KMS-11 (cell line): ENCODE measurements at regions not wholly inside any gene's neighbourhood (a gene's known extent, or its start where the extent isn't known, plus 50 kb on each side); places are given as distances from the start of the nearest gene placed in this dataset.

ENCODE experiments used
- H2AFZ ChIP-seq: fragments of 200-600 bp; sonication (generic); 2 replicates; pipeline ENCODE4 v1.6.1; 2016; ENCODE audit warnings: antibody characterized with exemption, mixed run types, low read depth
- H3K27ac ChIP-seq: fragments of 200-600 bp; sonication (generic); 2 replicates; pipeline ENCODE4 v1.6.1; 2016; ENCODE audit warnings: mild to moderate bottlenecking, mixed run types
- H3K27me3 ChIP-seq: fragments of 200-600 bp; sonication (generic); 2 replicates; pipeline ENCODE4 v1.6.1; 2017; ENCODE audit warnings: mild to moderate bottlenecking, low read depth, mixed run types, moderate library complexity; ENCODE audit not compliant: insufficient read depth
- H3K36me3 ChIP-seq: fragments of 200-600 bp; sonication (generic); 2 replicates; pipeline ENCODE4 v1.6.1; 2017; ENCODE audit warnings: mild to moderate bottlenecking, mixed run types; ENCODE audit not compliant: insufficient read depth
- H3K4me1 ChIP-seq: fragments of 200-600 bp; sonication (generic); 2 replicates; pipeline ENCODE4 v1.6.1; 2016; ENCODE audit warnings: mild to moderate bottlenecking, low read depth, mixed run types; ENCODE audit not compliant: poor library complexity, severe bottlenecking
- H3K4me2 ChIP-seq: fragments of 200-600 bp; sonication (generic); 2 replicates; pipeline ENCODE4 v1.7.0; 2016; ENCODE audit warnings: mild to moderate bottlenecking, mixed run types
- H3K4me3 ChIP-seq: fragments of 200-600 bp; sonication (generic); IDR thresholded peaks from 2 replicates; pipeline ENCODE4 v1.6.1; 2017; ENCODE audit warnings: low read depth, low read length, mixed read lengths; ENCODE audit not compliant: insufficient read depth
- H3K79me2 ChIP-seq: fragments of 200-600 bp; sonication (generic); 2 replicates; pipeline ENCODE4 v1.6.1; 2016; ENCODE audit warnings: low read depth, mixed run types; ENCODE audit not compliant: insufficient read depth
- H3K9ac ChIP-seq: fragments of 200-600 bp; sonication (generic); 2 replicates; pipeline ENCODE4 v1.6.1; 2016; ENCODE audit warnings: mild to moderate bottlenecking, mixed run types
- H4K20me1 ChIP-seq: fragments of 200-600 bp; sonication (generic); 2 replicates; pipeline ENCODE4 v1.6.1; 2016; ENCODE audit warnings: mild to moderate bottlenecking, mixed run types; ENCODE audit not compliant: insufficient read depth
- TF ChIP-seq, protein P1 (sequence below): fragments of 200-600 bp; sonication (generic); conservative IDR thresholded peaks from 2 replicates; pipeline ENCODE4 v1.6.1; 2017; ENCODE audit warnings: low read depth, mild to moderate bottlenecking, antibody characterized with exemption, low read length, moderate library complexity, mixed read lengths

DNA sequence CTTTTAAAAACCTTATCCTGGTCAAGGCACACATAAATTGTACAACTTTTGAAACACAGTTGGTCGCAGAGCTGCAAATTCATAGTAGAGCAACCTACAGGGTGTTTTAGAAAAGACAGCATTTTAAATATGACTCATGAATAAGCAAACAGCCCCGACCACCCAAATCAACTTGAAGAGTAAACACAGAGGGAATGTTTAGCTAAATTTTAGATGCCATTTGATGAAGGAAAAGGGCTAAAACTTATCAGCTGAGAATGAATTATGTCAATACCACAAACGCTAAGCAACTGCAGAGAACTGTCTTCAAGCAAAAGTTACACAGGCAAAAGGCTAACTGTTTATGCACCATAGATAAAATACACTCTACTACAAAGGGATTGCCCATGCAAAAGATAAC, 427.5 kb upstream of the PSMD7 start:
- Histone ChIP-seq H2AFZ (no peak overlapping the region), H4K20me1 (no peaks in the 10 kb centered on the region), H3K27me3 (no peaks in the 10 kb centered on the region), H3K4me1 (no peaks in the 10 kb centered on the region), H3K27ac (no peak overlapping the region), H3K4me2 (no peak overlapping the region), H3K9ac (no peak overlapping the region), H3K36me3 (no peaks in the 10 kb centered on the region), H3K4me3 (no peak overlapping the region), H3K79me2 (no peaks in the 10 kb centered on the region)
- TF ChIP-seq, protein P1, sequence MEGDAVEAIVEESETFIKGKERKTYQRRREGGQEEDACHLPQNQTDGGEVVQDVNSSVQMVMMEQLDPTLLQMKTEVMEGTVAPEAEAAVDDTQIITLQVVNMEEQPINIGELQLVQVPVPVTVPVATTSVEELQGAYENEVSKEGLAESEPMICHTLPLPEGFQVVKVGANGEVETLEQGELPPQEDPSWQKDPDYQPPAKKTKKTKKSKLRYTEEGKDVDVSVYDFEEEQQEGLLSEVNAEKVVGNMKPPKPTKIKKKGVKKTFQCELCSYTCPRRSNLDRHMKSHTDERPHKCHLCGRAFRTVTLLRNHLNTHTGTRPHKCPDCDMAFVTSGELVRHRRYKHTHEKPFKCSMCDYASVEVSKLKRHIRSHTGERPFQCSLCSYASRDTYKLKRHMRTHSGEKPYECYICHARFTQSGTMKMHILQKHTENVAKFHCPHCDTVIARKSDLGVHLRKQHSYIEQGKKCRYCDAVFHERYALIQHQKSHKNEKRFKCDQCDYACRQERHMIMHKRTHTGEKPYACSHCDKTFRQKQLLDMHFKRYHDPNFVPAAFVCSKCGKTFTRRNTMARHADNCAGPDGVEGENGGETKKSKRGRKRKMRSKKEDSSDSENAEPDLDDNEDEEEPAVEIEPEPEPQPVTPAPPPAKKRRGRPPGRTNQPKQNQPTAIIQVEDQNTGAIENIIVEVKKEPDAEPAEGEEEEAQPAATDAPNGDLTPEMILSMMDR = no peak

DNA sequence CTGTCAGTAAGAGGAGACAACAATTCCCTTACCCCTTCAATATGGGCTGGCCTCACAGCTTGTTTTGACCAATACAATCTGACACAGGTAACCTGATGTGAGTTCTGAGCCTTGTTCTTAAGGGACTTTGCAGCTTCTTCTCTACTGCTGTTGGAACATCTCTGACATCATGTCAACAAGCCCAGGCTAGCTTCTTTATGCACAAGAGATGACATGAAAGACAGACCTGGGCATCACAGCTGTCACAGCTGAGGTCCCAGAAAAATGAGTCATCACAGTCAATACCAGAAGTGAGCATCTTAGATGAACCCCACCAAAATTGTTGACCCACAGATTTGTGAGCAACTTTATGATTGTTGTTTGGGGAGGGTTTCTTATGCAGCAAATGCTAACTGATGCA, 431.7 kb upstream of the PSMD7 start:
- H3K4me2 ChIP-seq = no peak overlapping the region
- H2AFZ ChIP-seq = no peak overlapping the region
- H3K27me3 ChIP-seq = no peaks in the 10 kb centered on the region
- H3K4me1 ChIP-seq = no peaks in the 10 kb centered on the region
- H3K4me3 ChIP-seq = no peak overlapping the region
- no peak overlapping the region for H3K9ac ChIP-seq
- TF ChIP-seq, protein P1 = no peak
- H3K36me3 ChIP-seq = no peaks in the 10 kb centered on the region
- H3K27ac ChIP-seq = no peak overlapping the region
- no peaks in the 10 kb centered on the region for H3K79me2 ChIP-seq
- no peaks in the 10 kb centered on the region for H4K20me1 ChIP-seq

DNA sequence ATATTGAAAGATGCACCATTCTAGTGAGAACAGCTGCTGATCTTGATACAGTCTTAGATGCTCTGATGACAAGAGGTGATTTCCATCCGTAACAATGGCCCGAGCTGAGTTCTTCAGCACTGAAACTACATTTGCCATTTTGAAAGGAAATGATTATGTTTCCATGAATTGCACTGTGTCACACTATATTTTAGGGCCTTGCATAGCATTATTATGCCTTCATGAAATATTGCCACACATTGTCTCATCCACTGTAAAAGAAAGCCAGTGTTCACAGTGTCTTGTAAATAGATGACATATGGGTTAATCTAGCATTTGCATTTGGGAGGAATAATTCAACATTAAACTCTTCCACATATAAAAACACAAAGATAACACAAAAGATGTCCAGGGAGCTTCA, 438.3 kb upstream of the PSMD7 start:
- Histone ChIP-seq H3K27me3 (no peaks in the 10 kb centered on the region), H3K4me3 (no peak overlapping the region), H3K4me2 (no peak overlapping the region), H3K36me3 (no peaks in the 10 kb centered on the region), H3K27ac (no peak overlapping the region), H2AFZ (no peak overlapping the region), H3K79me2 (no peaks in the 10 kb centered on the region), H4K20me1 (no peaks in the 10 kb centered on the region), H3K4me1 (no peaks in the 10 kb centered on the region), H3K9ac (no peak overlapping the region)
- TF ChIP-seq, protein P1 = no peak

DNA sequence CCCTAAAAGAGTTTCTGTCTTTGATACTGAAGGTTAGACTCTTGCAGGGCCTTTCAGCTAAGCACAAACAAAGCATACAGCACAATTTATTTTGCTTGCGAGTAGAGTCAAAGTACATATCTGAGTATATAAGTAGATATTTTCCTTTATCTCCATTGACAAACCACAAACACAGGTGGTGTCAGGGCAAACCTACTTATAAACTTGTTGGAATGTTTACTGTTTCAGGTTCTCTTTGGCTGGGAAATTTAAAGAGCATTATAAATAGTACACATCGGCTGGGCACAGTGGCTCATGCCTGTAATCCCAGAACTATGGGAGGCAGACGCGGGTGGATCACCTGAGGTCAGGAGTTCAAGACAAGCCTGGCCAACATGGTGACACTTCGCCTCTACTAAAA, 442.6 kb upstream of the PSMD7 start:
- Histone ChIP-seq H3K4me2 (no peak overlapping the region), H3K79me2 (no peaks in the 10 kb centered on the region), H3K9ac (no peak overlapping the region), H3K36me3 (no peaks in the 10 kb centered on the region), H4K20me1 (no peaks in the 10 kb centered on the region), H3K4me1 (no peaks in the 10 kb centered on the region), H3K27ac (no peak overlapping the region), H3K4me3 (no peak overlapping the region), H3K27me3 (no peaks in the 10 kb centered on the region), H2AFZ (no peak overlapping the region)
- TF ChIP-seq, protein P1 = no peak

DNA sequence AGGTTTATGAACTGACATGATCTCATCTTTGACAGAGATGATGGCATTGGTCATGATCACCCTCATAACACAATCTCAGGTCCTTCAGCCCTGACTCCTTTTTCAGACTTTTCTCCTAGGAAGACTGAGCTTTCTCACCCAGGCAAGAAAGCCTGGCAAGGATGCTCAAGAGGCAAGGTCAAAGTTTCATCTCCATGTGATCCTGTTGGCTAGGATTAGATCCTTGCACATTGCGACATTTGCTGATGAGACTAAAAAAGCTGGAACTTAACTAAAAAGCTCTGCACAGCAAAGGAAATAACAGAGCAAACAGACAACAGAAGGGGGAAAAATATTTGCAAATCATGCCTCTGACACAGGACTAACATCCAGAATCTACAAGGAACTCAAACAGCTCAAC, 444.1 kb upstream of the PSMD7 start:
- Histone ChIP-seq H3K4me3 (no peak overlapping the region), H3K36me3 (no peaks in the 10 kb centered on the region), H2AFZ (no peak overlapping the region), H3K27ac (no peak overlapping the region), H3K27me3 (no peaks in the 10 kb centered on the region), H3K4me1 (no peaks in the 10 kb centered on the region), H3K79me2 (no peaks in the 10 kb centered on the region), H3K9ac (no peak overlapping the region), H3K4me2 (no peak overlapping the region), H4K20me1 (no peaks in the 10 kb centered on the region)
- TF ChIP-seq, protein P1 = no peak
